ENCODE measurements at regions not wholly inside any gene's neighbourhood (a gene's known extent, or its start where the extent isn't known, plus 50 kb on each side); places are given as distances from the start of the nearest gene placed in this dataset.

DNA sequence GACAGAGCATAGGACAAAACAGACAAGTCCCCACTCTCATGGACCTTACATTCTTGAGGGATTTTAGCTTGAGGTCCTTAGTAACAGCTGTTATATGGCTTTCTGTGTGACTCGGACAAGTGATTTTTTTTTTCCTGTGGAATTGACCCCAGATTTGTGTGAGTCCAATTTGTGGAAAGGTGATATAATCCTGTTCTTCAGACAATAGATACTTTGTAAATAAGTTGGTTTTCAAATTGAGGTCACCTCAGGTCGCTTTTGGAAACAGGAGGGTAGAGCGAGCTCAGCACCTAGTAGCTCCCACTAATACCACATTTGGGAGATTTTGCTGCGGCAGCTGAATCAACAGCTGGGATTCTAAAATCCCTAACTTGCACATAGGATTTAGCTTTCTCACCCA lies 1008.8 kb downstream of the ADGRL3 start:
- no peak for DNase-seq (ENCODE audit: low read depth)
- TF ChIP-seq, protein P1, sequence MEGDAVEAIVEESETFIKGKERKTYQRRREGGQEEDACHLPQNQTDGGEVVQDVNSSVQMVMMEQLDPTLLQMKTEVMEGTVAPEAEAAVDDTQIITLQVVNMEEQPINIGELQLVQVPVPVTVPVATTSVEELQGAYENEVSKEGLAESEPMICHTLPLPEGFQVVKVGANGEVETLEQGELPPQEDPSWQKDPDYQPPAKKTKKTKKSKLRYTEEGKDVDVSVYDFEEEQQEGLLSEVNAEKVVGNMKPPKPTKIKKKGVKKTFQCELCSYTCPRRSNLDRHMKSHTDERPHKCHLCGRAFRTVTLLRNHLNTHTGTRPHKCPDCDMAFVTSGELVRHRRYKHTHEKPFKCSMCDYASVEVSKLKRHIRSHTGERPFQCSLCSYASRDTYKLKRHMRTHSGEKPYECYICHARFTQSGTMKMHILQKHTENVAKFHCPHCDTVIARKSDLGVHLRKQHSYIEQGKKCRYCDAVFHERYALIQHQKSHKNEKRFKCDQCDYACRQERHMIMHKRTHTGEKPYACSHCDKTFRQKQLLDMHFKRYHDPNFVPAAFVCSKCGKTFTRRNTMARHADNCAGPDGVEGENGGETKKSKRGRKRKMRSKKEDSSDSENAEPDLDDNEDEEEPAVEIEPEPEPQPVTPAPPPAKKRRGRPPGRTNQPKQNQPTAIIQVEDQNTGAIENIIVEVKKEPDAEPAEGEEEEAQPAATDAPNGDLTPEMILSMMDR (IDR thresholded peaks at IDR 0.05; ENCODE audit: control insufficient read depth, extremely low read depth, insufficient read depth), result no peak
- no peak overlapping the region for H3K4me3 ChIP-seq (ENCODE audit: low read depth, low read length)

DNA sequence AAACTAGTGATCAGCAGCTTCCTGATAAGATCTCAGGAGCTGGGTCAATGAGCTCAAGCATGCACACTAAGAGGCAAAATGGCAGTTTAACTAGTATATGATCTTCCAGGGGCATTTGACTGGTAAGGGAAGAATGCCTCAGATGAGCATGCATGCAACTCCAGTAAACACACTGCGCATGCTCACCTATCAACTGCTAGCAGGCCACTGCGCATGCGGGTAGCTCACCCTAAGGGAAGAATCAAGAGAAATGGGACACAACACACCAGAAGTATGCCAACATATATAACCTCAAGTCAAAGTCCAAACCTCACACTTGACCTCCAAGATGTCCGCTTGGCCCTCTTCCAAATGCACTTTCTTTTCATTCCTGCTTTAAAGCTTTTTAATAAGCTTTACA lies 1004.0 kb downstream of the ADGRL3 start:
- TF ChIP-seq, protein P1 (IDR thresholded peaks at IDR 0.05; ENCODE audit: control insufficient read depth, extremely low read depth, insufficient read depth), result no peak
- no peak overlapping the region for H3K4me3 ChIP-seq (ENCODE audit: low read depth, low read length)
- DNase-seq (ENCODE audit: low read depth), result no peak

DNA sequence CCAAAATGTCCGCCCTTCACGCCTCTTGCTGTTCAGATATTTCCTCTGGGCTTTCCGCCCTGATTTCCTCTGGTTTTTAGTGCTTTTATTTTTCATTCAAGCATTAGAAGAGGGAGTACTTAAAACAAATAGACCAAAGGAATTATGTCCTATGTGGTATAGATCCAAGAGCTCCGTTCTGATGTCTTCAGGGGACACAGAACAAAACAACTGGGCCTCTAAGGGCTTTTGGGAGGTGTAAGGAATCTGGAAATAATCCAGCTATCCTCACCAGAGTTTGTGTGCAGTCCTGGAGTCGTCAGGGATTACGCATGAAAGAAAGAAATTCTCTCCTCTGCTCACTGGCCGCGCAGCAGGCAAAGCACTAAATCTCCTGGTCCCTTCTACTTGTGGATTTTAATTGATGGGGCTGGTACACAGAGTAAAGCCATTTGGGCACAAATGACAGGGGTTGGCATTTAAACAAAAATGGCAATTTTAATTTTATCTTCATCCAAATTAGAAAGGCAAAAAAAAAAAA lies 999.2 kb downstream of the ADGRL3 start:
- TF ChIP-seq, protein P1 (IDR thresholded peaks at IDR 0.05; ENCODE audit: control insufficient read depth, extremely low read depth, insufficient read depth), result no peak
- H3K4me3 ChIP-seq (ENCODE audit: low read depth, low read length), result no peak overlapping the region
- no peak for DNase-seq (ENCODE audit: low read depth)

DNA sequence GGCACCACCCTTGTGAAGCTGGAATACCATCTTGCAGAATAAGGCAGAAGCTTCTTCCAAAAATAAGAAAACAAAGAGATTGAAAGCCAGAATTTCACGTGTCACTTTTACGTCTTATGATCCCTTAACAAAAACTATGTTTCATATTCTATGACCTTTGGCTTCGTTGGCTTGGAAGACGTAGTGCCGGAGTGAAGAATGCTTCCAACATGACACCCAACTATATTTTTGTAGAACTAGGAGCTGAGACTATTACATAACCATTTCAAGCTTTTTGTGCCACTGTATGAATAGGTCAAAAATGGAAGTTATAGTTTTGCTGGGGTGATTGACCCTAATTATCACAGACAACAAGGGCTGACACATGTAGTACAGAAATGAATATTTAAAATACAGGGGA lies 996.2 kb downstream of the ADGRL3 start:
- TF ChIP-seq, protein P1 (IDR thresholded peaks at IDR 0.05; ENCODE audit: control insufficient read depth, extremely low read depth, insufficient read depth), result no peak

DNA sequence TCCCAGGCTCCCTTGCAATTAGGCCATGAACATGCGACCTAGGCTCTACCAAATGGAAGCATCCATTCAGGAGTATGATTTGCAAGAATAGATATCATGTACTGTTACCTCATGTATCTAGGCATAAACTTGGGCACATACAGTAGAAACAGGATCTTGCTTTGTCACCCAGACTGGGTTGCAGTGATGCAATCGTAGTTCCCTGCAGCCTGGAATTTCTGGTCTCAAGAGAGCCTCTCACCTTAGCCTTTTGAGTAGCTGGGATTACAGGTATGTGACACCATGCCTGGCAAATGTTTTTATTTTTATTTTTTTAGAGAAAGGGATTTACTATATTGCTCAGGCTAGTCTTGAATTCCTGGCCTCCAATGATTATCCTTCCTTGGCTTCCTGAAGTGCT lies 994.2 kb downstream of the ADGRL3 start:
- TF ChIP-seq, protein P1 (IDR thresholded peaks at IDR 0.05; ENCODE audit: control insufficient read depth, extremely low read depth, insufficient read depth), result no peak
- DNase-seq (ENCODE audit: low read depth), result no peak
- H3K4me3 ChIP-seq (ENCODE audit: low read depth, low read length), result no peak overlapping the region

More for the DNA sequence above, 996.2 kb downstream of the ADGRL3 start:
- no peak overlapping the region for H3K4me3 ChIP-seq (ENCODE audit: low read depth, low read length)
- DNase-seq (ENCODE audit: low read depth), result no peak

DNA sequence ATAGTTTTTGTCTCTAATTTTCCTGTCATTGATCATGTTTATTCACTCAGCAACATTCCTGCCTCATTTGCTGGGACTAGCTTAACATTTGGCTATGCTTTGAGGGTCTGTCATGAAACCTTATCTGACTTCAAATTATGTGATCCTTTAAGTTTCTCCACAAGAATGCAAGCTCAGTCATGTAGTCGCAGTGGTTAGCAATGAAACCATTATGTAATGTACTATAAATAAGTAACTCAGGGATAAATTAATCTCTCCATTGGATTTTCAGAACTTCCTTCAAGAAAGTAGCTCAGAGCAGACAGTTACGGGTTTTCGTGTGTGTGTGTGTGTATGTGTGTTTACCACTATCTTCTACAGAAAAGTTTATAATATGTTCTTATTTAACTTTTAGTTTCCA lies 993.6 kb downstream of the ADGRL3 start:
- DNase-seq (ENCODE audit: low read depth), result no peak
- TF ChIP-seq, protein P1 (IDR thresholded peaks at IDR 0.05; ENCODE audit: control insufficient read depth, extremely low read depth, insufficient read depth), result no peak
- H3K4me3 ChIP-seq (ENCODE audit: low read depth, low read length), result no peak overlapping the region
